ENCODE measurements at regions not wholly inside any gene's neighbourhood (a gene's known extent, or its start where the extent isn't known, plus 50 kb on each side); places are given as distances from the start of the nearest gene placed in this dataset.

GRCh38 chr2:220460257-220460985 lies 833.0 kb downstream of the SLC4A3 start:
- WGBS: 100% methylated on average over 2 of the region's 4 CpGs
- Histone ChIP-seq H3K9ac (ENCODE audit: low read depth, low read length) (no peak overlapping the region), H3K36me3 (ENCODE audit: insufficient read depth, low read length) (no peaks in the 10 kb centered on the region), H3K4me3 (ENCODE audit: low read length) (no peak overlapping the region), H3K9me3 (ENCODE audit: insufficient read depth, low read depth, low read length) (no peaks in the 10 kb centered on the region), H3K4me1 (ENCODE audit: insufficient read depth, low read length) (no peaks in the 10 kb centered on the region), H3K27me3 (ENCODE audit: insufficient read depth, low read length) (no peaks in the 10 kb centered on the region), H3K27ac (ENCODE audit: low read depth, low read length) (no peak overlapping the region)

- Histone ChIP-seq H3K9me3 (ENCODE audit: insufficient read depth, low read depth, low read length) (no peaks in the 10 kb centered on the region), H3K4me3 (ENCODE audit: low read length) (no peak overlapping the region), H3K27me3 (ENCODE audit: insufficient read depth, low read length) (no peaks in the 10 kb centered on the region), H3K9ac (ENCODE audit: low read depth, low read length) (no peak overlapping the region), H3K4me1 (ENCODE audit: insufficient read depth, low read length) (no peaks in the 10 kb centered on the region), H3K27ac (ENCODE audit: low read depth, low read length) (no peak overlapping the region), H3K36me3 (ENCODE audit: insufficient read depth, low read length) (no peaks in the 10 kb centered on the region)
- 80% methylated on average over 1 of the region's 1 CpG for WGBS
These were observed 836.4 kb downstream of the SLC4A3 start for GRCh38 chr2:220463876-220464275.

DNA sequence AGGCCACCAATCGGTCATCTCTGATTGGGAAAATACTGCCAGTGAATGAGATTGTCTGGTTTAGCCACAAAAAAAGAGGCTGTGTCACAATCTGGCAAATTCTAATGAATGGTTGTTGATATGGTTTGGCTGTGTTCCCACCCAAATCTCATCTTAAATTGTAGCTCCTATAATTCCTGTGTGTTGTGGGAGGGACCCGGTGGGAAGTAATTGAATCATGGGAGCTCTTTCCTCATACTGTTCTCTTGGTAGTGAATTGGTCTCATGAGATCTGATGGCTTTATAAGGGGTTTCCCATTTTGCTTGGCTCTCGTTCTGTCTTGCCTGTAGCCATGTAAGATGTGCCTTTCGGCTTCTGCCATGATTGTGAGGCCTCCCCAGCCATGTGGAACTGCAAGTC lies 838.3 kb downstream of the SLC4A3 start:
- no peak overlapping the region for H3K9ac ChIP-seq (ENCODE audit: low read depth, low read length)
- no peaks in the 10 kb centered on the region for H3K36me3 ChIP-seq (ENCODE audit: insufficient read depth, low read length)
- H3K4me1 ChIP-seq (ENCODE audit: insufficient read depth, low read length): no peaks in the 10 kb centered on the region
- H3K4me3 ChIP-seq (ENCODE audit: low read length): no peak overlapping the region
- no peaks in the 10 kb centered on the region for H3K27me3 ChIP-seq (ENCODE audit: insufficient read depth, low read length)
- H3K27ac ChIP-seq (ENCODE audit: low read depth, low read length): no peak overlapping the region
- H3K9me3 ChIP-seq (ENCODE audit: insufficient read depth, low read depth, low read length): no peaks in the 10 kb centered on the region
- 95% methylated on average over 4 of the region's 4 CpGs for WGBS

GRCh38 chr2:220466251-220466691 lies 838.8 kb downstream of the SLC4A3 start:
- Histone ChIP-seq H3K27me3 (ENCODE audit: insufficient read depth, low read length) (no peaks in the 10 kb centered on the region), H3K36me3 (ENCODE audit: insufficient read depth, low read length) (no peaks in the 10 kb centered on the region), H3K9ac (ENCODE audit: low read depth, low read length) (no peak overlapping the region), H3K27ac (ENCODE audit: low read depth, low read length) (no peak overlapping the region), H3K4me1 (ENCODE audit: insufficient read depth, low read length) (no peaks in the 10 kb centered on the region), H3K9me3 (ENCODE audit: insufficient read depth, low read depth, low read length) (no peaks in the 10 kb centered on the region), H3K4me3 (ENCODE audit: low read length) (no peak overlapping the region)
- 43% methylated on average over 2 of the region's 2 CpGs for WGBS

DNA sequence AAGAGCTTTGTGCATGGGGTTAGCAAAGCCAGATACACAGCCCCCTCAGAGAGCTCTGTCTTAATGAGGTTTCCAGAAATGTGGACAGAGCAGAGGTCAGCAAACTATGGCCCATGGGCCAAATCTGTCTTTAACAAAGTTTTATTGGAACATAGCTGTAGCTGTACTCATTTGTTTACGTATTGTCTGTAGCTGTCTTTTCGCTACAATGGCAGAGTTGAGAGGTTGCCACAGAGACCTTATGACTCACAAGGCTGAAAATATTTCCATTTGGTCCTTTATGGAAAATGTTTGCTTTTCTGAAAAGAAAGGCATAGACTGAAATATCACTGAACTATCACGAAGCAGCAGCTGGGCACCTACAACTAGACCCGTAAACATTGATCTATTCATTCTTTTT lies 841.8 kb downstream of the SLC4A3 start:
- no peak overlapping the region for H3K4me3 ChIP-seq (ENCODE audit: low read length)
- H3K4me1 ChIP-seq (ENCODE audit: insufficient read depth, low read length): no peaks in the 10 kb centered on the region
- no peak overlapping the region for H3K27ac ChIP-seq (ENCODE audit: low read depth, low read length)
- WGBS: 95% methylated on average over 4 of the region's 4 CpGs
- H3K36me3 ChIP-seq (ENCODE audit: insufficient read depth, low read length): no peaks in the 10 kb centered on the region
- no peak overlapping the region for H3K9ac ChIP-seq (ENCODE audit: low read depth, low read length)
- no peaks in the 10 kb centered on the region for H3K27me3 ChIP-seq (ENCODE audit: insufficient read depth, low read length)
- H3K9me3 ChIP-seq (ENCODE audit: insufficient read depth, low read depth, low read length): no peaks in the 10 kb centered on the region

DNA sequence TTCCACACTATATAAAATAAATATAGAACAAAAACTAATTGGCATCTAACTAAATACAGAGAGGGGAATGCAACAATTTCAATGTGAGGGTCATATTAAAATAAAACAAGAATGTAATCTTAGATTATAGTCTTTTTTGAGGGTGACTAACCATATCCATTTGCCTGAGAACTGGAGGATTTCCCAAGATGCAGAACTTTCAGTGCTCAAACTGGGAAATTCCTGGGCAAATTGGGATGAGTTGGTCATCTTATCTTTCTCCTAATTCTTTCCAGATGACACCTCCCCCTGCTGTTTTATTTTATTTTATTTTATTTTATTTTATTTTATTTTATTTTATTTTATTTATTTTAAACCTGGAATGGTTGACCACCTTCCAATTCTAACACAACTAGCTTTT lies 846.2 kb downstream of the SLC4A3 start:
- Histone ChIP-seq H3K36me3 (ENCODE audit: insufficient read depth, low read length) (no peaks in the 10 kb centered on the region), H3K27ac (ENCODE audit: low read depth, low read length) (no peak overlapping the region), H3K4me1 (ENCODE audit: insufficient read depth, low read length) (no peaks in the 10 kb centered on the region), H3K27me3 (ENCODE audit: insufficient read depth, low read length) (no peaks in the 10 kb centered on the region), H3K4me3 (ENCODE audit: low read length) (no peak overlapping the region), H3K9ac (ENCODE audit: low read depth, low read length) (no peak overlapping the region), H3K9me3 (ENCODE audit: insufficient read depth, low read depth, low read length) (no peaks in the 10 kb centered on the region)

GRCh38 chr2:220476877-220477276 lies 849.4 kb downstream of the SLC4A3 start:
- Histone ChIP-seq H3K27ac (ENCODE audit: low read depth, low read length) (no peak overlapping the region), H3K4me1 (ENCODE audit: insufficient read depth, low read length) (no peaks in the 10 kb centered on the region), H3K36me3 (ENCODE audit: insufficient read depth, low read length) (no peaks in the 10 kb centered on the region), H3K9me3 (ENCODE audit: insufficient read depth, low read depth, low read length) (no peaks in the 10 kb centered on the region), H3K9ac (ENCODE audit: low read depth, low read length) (no peak overlapping the region), H3K27me3 (ENCODE audit: insufficient read depth, low read length) (no peaks in the 10 kb centered on the region), H3K4me3 (ENCODE audit: low read length) (no peak overlapping the region)
- WGBS: 90% methylated on average over 2 of the region's 4 CpGs

GRCh38 chr2:220478305-220479058 lies 851.1 kb downstream of the SLC4A3 start:
- no peaks in the 10 kb centered on the region for H3K36me3 ChIP-seq (ENCODE audit: insufficient read depth, low read length)
- no peak overlapping the region for H3K9ac ChIP-seq (ENCODE audit: low read depth, low read length)
- H3K9me3 ChIP-seq (ENCODE audit: insufficient read depth, low read depth, low read length): no peaks in the 10 kb centered on the region
- H3K27ac ChIP-seq (ENCODE audit: low read depth, low read length): no peak overlapping the region
- no peak overlapping the region for H3K4me3 ChIP-seq (ENCODE audit: low read length)
- WGBS: 98% methylated on average over 4 of the region's 4 CpGs
- H3K4me1 ChIP-seq (ENCODE audit: insufficient read depth, low read length): no peaks in the 10 kb centered on the region
- H3K27me3 ChIP-seq (ENCODE audit: insufficient read depth, low read length): no peaks in the 10 kb centered on the region

DNA sequence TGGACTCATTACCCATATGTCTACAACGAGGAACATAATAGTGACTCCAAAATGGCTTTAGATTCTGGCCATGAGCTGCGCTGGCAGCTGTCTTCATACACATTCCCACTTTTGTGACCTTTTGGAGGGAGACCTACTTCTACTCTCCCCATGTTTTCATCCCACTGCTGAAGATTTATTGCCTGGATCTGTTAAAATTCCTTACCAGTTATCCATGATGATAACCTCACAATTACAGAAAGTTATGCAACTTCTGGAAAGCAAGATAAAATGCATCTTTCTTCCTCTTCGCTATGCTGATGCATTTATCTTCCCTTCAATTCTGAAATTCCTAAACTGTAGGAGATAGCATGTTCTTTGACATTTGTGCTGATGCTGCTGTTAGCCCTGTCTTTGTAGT lies 855.3 kb downstream of the SLC4A3 start:
- H3K9me3 ChIP-seq (ENCODE audit: insufficient read depth, low read depth, low read length): no peaks in the 10 kb centered on the region
- H3K4me3 ChIP-seq (ENCODE audit: low read length): no peak overlapping the region
- H3K27me3 ChIP-seq (ENCODE audit: insufficient read depth, low read length): no peaks in the 10 kb centered on the region
- WGBS: 95% methylated on average over 3 of the region's 3 CpGs
- H3K27ac ChIP-seq (ENCODE audit: low read depth, low read length): no peak overlapping the region
- H3K4me1 ChIP-seq (ENCODE audit: insufficient read depth, low read length): no peaks in the 10 kb centered on the region
- H3K36me3 ChIP-seq (ENCODE audit: insufficient read depth, low read length): no peaks in the 10 kb centered on the region
- no peak overlapping the region for H3K9ac ChIP-seq (ENCODE audit: low read depth, low read length)

GRCh38 chr2:220489121-220489520 lies 861.7 kb downstream of the SLC4A3 start:
- Histone ChIP-seq H3K27ac (ENCODE audit: low read depth, low read length) (no peak overlapping the region), H3K9ac (ENCODE audit: low read depth, low read length) (no peak overlapping the region), H3K4me1 (ENCODE audit: insufficient read depth, low read length) (no peaks in the 10 kb centered on the region), H3K27me3 (ENCODE audit: insufficient read depth, low read length) (no peaks in the 10 kb centered on the region), H3K9me3 (ENCODE audit: insufficient read depth, low read depth, low read length) (no peaks in the 10 kb centered on the region), H3K4me3 (ENCODE audit: low read length) (no peak overlapping the region), H3K36me3 (ENCODE audit: insufficient read depth, low read length) (no peaks in the 10 kb centered on the region)

DNA sequence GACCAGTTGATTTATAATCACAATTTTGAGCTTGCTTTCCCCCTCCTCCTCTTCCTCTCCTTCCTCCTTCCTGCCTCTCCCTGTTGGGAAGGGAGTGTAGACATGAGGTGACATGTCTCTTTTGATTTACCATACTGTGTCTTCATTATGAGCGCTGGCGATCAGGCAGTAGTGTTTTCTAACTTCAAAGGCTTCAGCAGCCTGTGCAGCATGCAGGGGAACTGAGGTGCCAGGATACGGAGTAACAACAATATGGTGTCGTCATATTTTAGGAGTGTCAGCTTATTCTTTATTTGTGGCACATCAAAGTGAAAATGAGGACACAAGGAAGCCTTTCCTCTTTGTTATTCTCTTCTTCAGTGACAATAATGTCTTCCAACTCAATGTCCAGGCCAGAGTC lies 864.2 kb downstream of the SLC4A3 start:
- no peaks in the 10 kb centered on the region for H3K27me3 ChIP-seq (ENCODE audit: insufficient read depth, low read length)
- no peak overlapping the region for H3K27ac ChIP-seq (ENCODE audit: low read depth, low read length)
- no peaks in the 10 kb centered on the region for H3K9me3 ChIP-seq (ENCODE audit: insufficient read depth, low read depth, low read length)
- 97% methylated on average over 4 of the region's 4 CpGs for WGBS
- H3K36me3 ChIP-seq (ENCODE audit: insufficient read depth, low read length): no peaks in the 10 kb centered on the region
- H3K9ac ChIP-seq (ENCODE audit: low read depth, low read length): no peak overlapping the region
- no peak overlapping the region for H3K4me3 ChIP-seq (ENCODE audit: low read length)
- no peaks in the 10 kb centered on the region for H3K4me1 ChIP-seq (ENCODE audit: insufficient read depth, low read length)
